ENCODE measurements at regions not wholly inside any gene's neighbourhood (a gene's known extent, or its start where the extent isn't known, plus 50 kb on each side); places are given as distances from the start of the nearest gene placed in this dataset.

- no peaks in the 10 kb centered on the region for H3K27me3 ChIP-seq (ENCODE audit: insufficient read depth, low read length)
- H3K4ac ChIP-seq (ENCODE audit: low read depth, low read length): no peak overlapping the region
- H2AK5ac ChIP-seq (ENCODE audit: insufficient read length, low read length): no peak overlapping the region
- no peak overlapping the region for H2BK5ac ChIP-seq (ENCODE audit: insufficient read length, low read length)
- no peak for TF ChIP-seq CTCF (conservative IDR thresholded peaks at IDR 0.05)
- H3K4me1 ChIP-seq (ENCODE audit: insufficient read depth, low read length): no peaks in the 10 kb centered on the region
- DNase-seq: no peak
- no peak overlapping the region for H4K5ac ChIP-seq (ENCODE audit: insufficient read length, low read depth, low read length)
- no peak overlapping the region for H3K27ac ChIP-seq (ENCODE audit: insufficient read length, low read depth, low read length)
- no peak overlapping the region for H3K56ac ChIP-seq (ENCODE audit: insufficient read length, low read depth, low read length)
- no peaks in the 10 kb centered on the region for H3K79me2 ChIP-seq (ENCODE audit: insufficient read depth, low read length)
- no peak overlapping the region for H4K8ac ChIP-seq (replicated peaks; ENCODE audit: insufficient read length, low read depth, low read length)
- no peak overlapping the region for H2BK120ac ChIP-seq (ENCODE audit: low read depth, low read length, poor library complexity, severe bottlenecking)
- H4K91ac ChIP-seq (ENCODE audit: insufficient read length, low read depth, low read length): no peak overlapping the region
- no peak overlapping the region for H3K9ac ChIP-seq (ENCODE audit: extremely low read depth, insufficient read length, low read length)
- no peak overlapping the region for H3K4me2 ChIP-seq (ENCODE audit: insufficient read depth, insufficient read length, low read length)
- H3K27me3 Mint-ChIP-seq (ENCODE audit: low read depth): no peaks in the 10 kb centered on the region
- H2BK20ac ChIP-seq (ENCODE audit: low read depth, low read length, poor library complexity, severe bottlenecking): no peak overlapping the region
- no peak overlapping the region for H3K14ac ChIP-seq (ENCODE audit: insufficient read depth, low read length)
- H3K18ac ChIP-seq (ENCODE audit: insufficient read length, low read depth, low read length): no peak overlapping the region
- H4K20me1 ChIP-seq (ENCODE audit: control insufficient read depth, insufficient read depth, insufficient read length): no peaks in the 10 kb centered on the region
- no peaks in the 10 kb centered on the region for H3K23me2 ChIP-seq (ENCODE audit: insufficient read length, low read depth, low read length, poor library complexity, severe bottlenecking)
- no peaks in the 10 kb centered on the region for H3K4me1 Mint-ChIP-seq
- no peak overlapping the region for H3K23ac ChIP-seq (ENCODE audit: insufficient read length, low read depth, low read length)
- WGBS (ENCODE audit: extremely low coverage, insufficient read length, low lambda C conversion rate): no CpG with 5 or more reads among the region's 1 CpG
- no peak overlapping the region for H2BK15ac ChIP-seq (ENCODE audit: low read depth, low read length)
- H2AFZ ChIP-seq (ENCODE audit: low read length): no peak overlapping the region
- no peak overlapping the region for H3T11ph ChIP-seq (ENCODE audit: low read length)
- no peak overlapping the region for H3K27ac Mint-ChIP-seq
- no peaks in the 10 kb centered on the region for H3K36me3 Mint-ChIP-seq (ENCODE audit: insufficient read depth in 1 of 3, low read depth in 3 of 3)
- H2BK12ac ChIP-seq (ENCODE audit: insufficient read length, low read depth, low read length): no peak overlapping the region
- H3K79me1 ChIP-seq (ENCODE audit: insufficient read depth, low read depth, low read length, poor library complexity, severe bottlenecking): no peaks in the 10 kb centered on the region
- no peaks in the 10 kb centered on the region; a peak in 1 of 5 replicates for H3K9me3 Mint-ChIP-seq
- no peak overlapping the region for H3K4me3 Mint-ChIP-seq
- no peaks in the 10 kb centered on the region for H3K9me3 ChIP-seq (ENCODE audit: control insufficient read depth, low read depth, low read length)
These were observed 206.1 kb downstream of the TM2D1 start for GRCh38 chr1:61518670-61519400.

Measured in H9 (cell line).